GM08714 (cell line): ENCODE measurements at regions not wholly inside any gene's neighbourhood (a gene's known extent, or its start where the extent isn't known, plus 50 kb on each side); places are given as distances from the start of the nearest gene placed in this dataset.
"Not testable (repeated sequence)": the region's sequence is repeated elsewhere in the genome, so short reads cannot be mapped to it uniquely, and the experiment has no call there.

Experiments
- H3K4me3 ChIP-seq: fragments of 200-500 bp; sonication (Bioruptor generic); 2 replicates; pipeline ENCODE4 v1.5.1; 2014; ENCODE audit warnings: mild to moderate bottlenecking, low read length, inconsistent platforms
- ZNF274 ChIP-seq: IDR thresholded peaks from 2 replicates; pipeline ENCODE4 v1.6.1; 2012; ENCODE audit warnings: mild to moderate bottlenecking, low read depth, low read length

GRCh38 chr12:66755727-66756395, 77.0 kb upstream of the GRIP1 start:
- H3K4me3 ChIP-seq = no peak overlapping the region
- TF ChIP-seq ZNF274 = no peak

- no peak for TF ChIP-seq ZNF274
- no peak overlapping the region for H3K4me3 ChIP-seq
These were observed 77.8 kb upstream of the GRIP1 start for GRCh38 chr12:66756631-66757030.

DNA sequence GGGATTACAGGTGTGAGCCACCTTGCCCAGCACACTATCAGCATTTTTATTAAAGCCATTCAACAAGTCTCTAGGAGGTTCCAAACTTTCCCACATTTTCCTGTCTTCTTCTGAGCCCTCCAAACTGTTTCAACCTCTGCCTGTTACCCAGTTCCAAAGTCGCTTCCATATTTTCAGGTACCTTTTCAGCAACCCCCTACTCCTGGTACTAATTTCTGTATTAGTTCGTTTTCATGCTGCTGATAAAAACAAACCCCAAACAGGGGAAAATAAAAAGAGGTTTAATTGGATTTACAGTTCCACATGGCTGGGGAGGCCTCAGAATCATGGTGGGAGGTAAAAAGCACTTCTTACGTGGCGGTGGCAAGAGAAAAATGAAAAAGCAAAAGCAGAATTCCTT, 81.2 kb upstream of the GRIP1 start:
- not testable (repeated sequence) for H3K4me3 ChIP-seq

DNA sequence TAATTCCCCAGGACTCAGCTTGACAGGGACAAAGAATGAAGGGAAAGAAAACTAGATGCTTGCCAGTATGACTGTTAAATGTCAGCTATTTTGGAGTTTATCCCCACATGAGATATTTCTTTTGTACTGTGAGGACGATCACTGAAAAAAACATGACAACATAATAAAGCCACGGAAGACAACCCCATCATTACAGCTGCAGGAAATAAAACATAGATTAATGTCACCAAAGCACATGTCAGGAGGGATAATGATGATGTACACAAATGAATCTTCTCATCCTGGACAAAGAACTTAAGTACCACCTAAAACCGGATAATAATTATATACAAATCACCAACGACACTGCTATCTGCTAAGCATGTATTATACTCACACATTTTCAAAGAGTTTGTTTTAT, 84.6 kb upstream of the GRIP1 start:
- no peak for TF ChIP-seq ZNF274
- no peak overlapping the region for H3K4me3 ChIP-seq

- no peak overlapping the region for H3K4me3 ChIP-seq
- TF ChIP-seq ZNF274 = no peak
These were observed 86.3 kb upstream of the GRIP1 start for GRCh38 chr12:66765204-66765603.

GRCh38 chr12:66767536-66767935, 88.7 kb upstream of the GRIP1 start:
- no peak overlapping the region for H3K4me3 ChIP-seq
- TF ChIP-seq ZNF274 = no peak

GRCh38 chr12:66768293-66768692, 89.4 kb upstream of the GRIP1 start:
- no peak overlapping the region for H3K4me3 ChIP-seq
- TF ChIP-seq ZNF274 = no peak

DNA sequence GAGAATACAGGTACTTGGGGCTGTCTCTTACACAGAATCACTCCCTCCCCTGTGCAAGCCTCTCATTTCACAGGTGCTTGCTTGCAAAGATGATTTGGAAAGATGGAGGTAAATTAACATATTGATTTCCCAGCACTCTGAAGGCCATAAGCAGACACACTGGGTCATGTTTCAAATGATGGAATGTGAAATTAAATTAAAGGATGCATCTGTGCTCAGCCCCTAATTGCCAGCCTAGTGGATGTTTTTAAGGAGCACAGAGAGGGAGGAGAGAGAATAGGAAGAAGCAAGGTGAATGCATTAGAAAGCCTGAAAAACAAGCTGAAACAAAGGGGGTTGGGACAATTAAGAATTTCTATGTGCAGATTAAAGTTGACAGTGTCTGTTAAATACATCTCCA, 96.1 kb upstream of the GRIP1 start:
- no peak overlapping the region for H3K4me3 ChIP-seq
- TF ChIP-seq ZNF274 = no peak

GRCh38 chr12:66775871-66776270, 97.0 kb upstream of the GRIP1 start:
- no peak overlapping the region for H3K4me3 ChIP-seq
- no peak for TF ChIP-seq ZNF274

- no peak for TF ChIP-seq ZNF274
- no peak overlapping the region for H3K4me3 ChIP-seq
These were observed 98.1 kb upstream of the GRIP1 start for GRCh38 chr12:66776974-66777373.

GRCh38 chr12:66779466-66779865, 100.6 kb upstream of the GRIP1 start:
- no peak overlapping the region for H3K4me3 ChIP-seq
- TF ChIP-seq ZNF274 = no peak

DNA sequence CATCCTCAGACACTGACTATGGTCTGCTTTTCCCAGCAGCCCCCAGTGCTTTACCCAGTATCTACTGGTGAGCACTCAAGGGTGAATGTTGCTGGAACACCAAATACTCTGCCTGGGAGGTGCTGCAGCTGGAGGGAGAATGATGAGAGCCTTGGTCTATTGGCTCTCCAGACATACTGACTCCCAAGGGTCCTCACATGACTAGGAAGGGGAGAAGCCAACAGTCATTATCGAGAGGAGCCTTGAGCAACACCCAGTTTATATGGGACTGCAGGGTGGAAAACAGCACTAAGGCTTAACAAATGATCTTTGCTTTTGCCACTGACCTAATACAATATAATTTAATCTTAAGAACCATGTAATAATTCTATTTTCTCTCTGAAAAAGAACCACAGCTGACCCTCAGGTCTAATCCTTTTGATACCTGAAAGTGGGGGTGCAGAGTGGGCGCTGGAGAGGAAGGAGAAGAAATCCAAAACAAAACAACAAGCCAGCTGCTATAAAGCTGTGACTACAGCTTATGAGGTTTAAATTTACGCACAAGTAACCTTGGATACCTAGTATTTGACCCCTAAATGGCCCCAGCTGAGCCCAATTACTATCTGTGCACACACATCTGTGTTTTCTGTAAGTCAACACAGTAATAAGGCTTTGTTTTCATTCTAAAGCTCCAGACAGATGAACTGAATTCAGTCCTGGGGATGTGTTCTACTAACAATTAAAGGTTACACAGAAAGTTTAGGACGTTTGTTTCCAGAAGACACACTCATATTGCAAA, 107.8 kb upstream of the GRIP1 start:
- TF ChIP-seq ZNF274 = no peak
- no peak overlapping the region for H3K4me3 ChIP-seq

DNA sequence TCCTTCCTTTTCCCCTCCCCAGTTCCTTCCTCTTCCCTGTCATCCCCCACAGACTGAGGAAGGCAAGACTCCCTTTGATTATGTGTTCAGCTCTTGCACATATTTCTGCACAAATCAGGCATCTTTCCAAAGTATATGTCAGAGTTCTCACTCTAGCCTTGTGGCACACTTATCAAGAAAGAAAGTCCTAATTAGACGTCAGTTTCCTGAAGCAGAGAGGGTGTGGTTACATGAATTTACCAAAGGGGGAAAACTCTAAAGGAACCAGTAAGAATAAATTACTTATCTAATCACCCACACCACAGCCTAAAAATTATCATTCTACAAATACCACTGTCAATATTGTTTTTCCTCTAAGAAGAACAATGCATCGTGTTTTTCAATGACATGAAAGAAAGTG, 120.7 kb upstream of the GRIP1 start:
- H3K4me3 ChIP-seq = no peak overlapping the region
- no peak for TF ChIP-seq ZNF274

DNA sequence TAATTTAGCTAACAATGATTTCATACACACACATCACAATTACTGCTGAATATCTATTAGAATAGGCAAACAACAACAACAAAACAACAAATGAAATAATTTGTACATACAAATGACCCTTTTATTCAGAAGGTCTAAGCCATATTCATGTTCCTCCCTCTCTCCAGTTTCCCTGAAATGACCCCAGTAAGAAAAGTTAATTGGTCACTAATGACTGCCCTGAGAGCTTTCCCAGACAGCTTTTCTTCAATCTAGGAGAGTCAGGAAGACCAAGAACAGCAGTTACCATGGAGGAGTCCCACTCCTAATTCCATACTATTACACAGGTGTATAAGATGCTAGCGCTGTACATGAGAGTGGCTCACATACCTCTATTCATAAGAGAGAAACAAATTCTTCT, 121.2 kb upstream of the GRIP1 start:
- H3K4me3 ChIP-seq = no peak overlapping the region
- no peak for TF ChIP-seq ZNF274

DNA sequence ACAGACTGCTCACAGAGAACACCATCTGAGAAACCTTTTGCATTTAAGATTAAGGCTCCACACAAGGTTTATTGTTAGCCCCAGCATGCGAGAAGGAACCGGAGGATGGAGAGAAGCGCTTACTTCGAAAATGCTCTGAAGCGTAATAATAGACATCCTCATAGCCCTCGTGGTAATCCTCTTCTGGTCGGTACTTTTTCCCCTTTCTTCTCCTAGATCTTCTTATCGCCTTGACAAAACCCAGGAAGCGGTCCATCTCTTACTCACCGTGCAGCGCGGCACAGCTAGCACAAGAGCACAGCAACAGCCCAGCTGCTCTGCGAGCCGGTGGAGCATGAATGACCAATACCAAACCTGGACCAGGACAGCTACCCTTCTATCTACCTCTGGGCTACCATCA, 125.1 kb upstream of the GRIP1 start:
- no peak for TF ChIP-seq ZNF274
- H3K4me3 ChIP-seq = no peak overlapping the region
